PC-9 (cell line): ENCODE measurements at regions not wholly inside any gene's neighbourhood (a gene's known extent, or its start where the extent isn't known, plus 50 kb on each side); places are given as distances from the start of the nearest gene placed in this dataset.

ENCODE experiments used
- CTCF ChIP-seq: fragments of 200-600 bp; sonication (generic); conservative IDR thresholded peaks from 2 replicates; pipeline ENCODE4 v1.6.1; 2017; ENCODE audit warnings: mixed run types, antibody characterized with exemption, mild to moderate bottlenecking, moderate library complexity
- EZH2 ChIP-seq: fragments of 200-600 bp; sonication (generic); IDR thresholded peaks from 2 replicates; pipeline ENCODE4 v1.8.0; 2017; ENCODE audit warnings: antibody characterized with exemption, low read depth

GRCh38 chr17:45704251-45704650 is 79.9 kb upstream of the CRHR1 start:
- TF ChIP-seq CTCF (no peak), EZH2 (no peak)
